Left cardiac atrium (tissue), 4 donors: ENCODE measurements at regions not wholly inside any gene's neighbourhood (a gene's known extent, or its start where the extent isn't known, plus 50 kb on each side); places are given as distances from the start of the nearest gene placed in this dataset.
A peak's percentile ranks its signal among the peaks of the same experiment; 100 is the strongest.
"Not testable (repeated sequence)": the region's sequence is repeated elsewhere in the genome, so short reads cannot be mapped to it uniquely, and the experiment has no call there.

ENCODE experiments used
- ATAC-seq, 2 donors: fragments of 200-7000 bp; cut with Tn5 transposase; one replicate each; pipeline ENCODE4 v1.9.1; 2020; ENCODE audit warnings: mild to moderate bottlenecking in 2 of 2, moderate library complexity in 2 of 2
- DNase-seq: peaks from one replicate; pipeline ENCODE4 v3.0.0-alpha.2; 2020
- intact Hi-C, 2 donors: fragments of 100-400 bp; cut with DNase I; formaldehyde crosslinking; loops; one replicate each; pipeline versions ENCODE4 v1.14.1 to v1.15.1; 2022 to 2023
- donor health status: DM: no; HTN: yes; CAD: no.
- donor health status: DM: no; HTN: yes; CAD: no; lungs with severe emphysema.
- donor health status: DM: yes; HTN: yes; CAD: no.
- donor health status: Dilated cardiomyopathy.

- DNase-seq: no peak
- ATAC-seq: no peak
- intact Hi-C loops: no loop called here
Observed at GRCh38 chr10:62665771-62666170, 138.7 kb upstream of the ADO start.

GRCh38 chr10:62666275-62666674 lies 138.2 kb upstream of the ADO start:
- intact Hi-C loops: no loop called here
- peak in 1 of 2 donors; percentile 45 for ATAC-seq
- DNase-seq: no peak

DNA sequence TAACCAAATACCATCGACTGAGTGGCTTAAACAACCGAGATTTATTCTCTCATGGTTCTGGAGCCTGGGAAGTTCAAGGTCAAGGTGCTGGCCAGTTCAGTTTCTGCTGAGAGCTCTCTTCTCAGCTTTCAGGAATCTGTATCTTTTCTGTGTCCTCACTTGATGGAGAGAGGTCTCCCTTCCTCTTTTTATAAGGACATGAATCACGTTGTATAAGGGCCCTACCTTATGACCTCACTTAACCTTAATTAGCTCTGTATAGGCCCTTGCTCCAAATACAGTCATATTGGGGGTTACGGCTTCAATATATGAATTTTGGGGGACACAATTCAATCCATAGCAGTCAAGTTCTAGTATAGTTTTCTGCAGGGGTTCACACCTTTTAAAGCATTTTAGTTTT lies 135.2 kb upstream of the ADO start:
- no peak for ATAC-seq
- DNase-seq: no peak
- intact Hi-C loops: no loop called here

- intact Hi-C loops: no loop called here
- ATAC-seq: no peak
- no peak for DNase-seq
Observed at GRCh38 chr10:62671104-62671503, 133.4 kb upstream of the ADO start.

DNA sequence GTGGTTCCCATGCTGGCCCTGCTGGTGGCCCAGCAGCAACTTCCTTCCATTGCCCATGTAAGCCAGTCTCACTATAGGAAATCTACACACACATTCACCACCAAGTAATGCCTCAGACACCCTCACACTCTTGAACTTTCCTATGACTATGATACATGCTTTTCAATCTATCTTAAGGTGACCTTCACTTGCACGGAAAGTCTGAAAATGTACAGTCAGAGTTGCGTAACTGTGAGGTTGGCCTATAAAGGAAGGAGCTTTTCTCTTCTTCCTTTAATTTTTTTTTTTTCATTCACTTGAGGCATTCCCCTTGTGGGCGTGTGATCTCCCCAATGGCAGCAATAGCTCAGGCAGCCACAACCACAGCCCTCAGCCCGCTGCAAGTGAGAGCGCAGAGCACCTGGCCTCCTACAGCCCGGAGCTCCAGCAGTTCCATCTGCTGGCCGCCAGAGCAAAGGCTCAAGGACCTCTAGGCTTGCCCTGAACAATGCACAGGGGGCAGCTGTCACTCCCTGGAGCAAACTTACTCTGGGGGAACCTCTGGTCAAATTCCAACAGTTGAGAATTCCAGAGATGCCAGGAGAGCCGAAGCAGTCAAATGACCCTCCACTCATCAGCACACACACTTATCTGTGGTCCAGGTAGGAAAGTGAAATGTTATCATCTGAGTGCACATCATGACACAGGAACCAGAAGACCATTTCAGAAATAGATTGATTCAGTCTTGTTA lies 123.1 kb upstream of the ADO start:
- ATAC-seq: peak; percentile 34 to 53
- no peak for DNase-seq
- intact Hi-C loops: no loop called here

DNA sequence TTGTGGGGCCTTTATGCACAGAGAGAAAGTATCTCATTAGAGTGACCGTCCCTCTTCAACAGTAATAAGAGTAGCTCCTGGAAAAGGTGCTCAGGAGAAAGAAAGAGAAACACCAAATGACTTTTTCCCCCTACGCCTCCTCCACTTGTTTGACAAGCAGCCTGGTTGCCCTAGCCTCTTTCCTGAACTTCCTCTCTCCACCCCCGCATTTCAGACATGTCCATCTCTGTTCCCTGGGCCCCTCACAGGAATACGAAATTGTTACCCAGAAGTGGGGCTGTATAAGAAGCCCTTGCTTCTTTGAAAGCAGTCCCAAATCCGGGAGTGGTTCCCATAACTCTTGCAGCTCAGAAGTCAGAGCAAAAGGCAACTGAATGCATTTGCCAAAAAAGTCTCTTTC lies 119.6 kb upstream of the ADO start:
- intact Hi-C loops: no loop called here
- DNase-seq (no peak), ATAC-seq (no peak)

DNA sequence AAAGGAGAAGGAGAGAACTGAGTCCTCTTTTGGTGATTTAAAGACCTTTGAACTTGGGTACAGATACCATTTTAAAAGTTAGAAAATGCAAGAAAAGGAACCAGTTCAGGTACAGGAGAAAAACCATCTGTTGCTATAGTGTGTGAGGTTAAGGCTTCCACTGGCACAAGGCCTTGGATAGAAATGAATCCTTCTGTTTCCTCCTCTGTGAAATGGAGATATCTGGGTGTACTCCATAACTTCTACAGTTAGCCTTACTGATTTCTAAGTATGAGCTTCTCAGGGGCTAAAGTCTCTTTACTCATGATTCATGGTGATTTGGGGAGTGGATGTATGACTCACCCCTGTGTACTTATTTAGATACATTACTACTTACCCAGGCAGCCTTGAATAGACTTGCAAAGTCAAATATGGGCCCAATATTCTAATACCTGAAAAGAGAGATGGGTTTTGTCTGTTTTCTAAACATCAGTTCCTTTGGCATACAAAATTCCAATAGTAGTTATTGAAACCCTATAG lies 117.2 kb upstream of the ADO start:
- intact Hi-C loops: no loop called here
- ATAC-seq (no peak), DNase-seq (no peak)

GRCh38 chr10:62688971-62689700 lies 115.4 kb upstream of the ADO start:
- no peak for DNase-seq
- no peak for ATAC-seq
- intact Hi-C loops: no loop called here

DNA sequence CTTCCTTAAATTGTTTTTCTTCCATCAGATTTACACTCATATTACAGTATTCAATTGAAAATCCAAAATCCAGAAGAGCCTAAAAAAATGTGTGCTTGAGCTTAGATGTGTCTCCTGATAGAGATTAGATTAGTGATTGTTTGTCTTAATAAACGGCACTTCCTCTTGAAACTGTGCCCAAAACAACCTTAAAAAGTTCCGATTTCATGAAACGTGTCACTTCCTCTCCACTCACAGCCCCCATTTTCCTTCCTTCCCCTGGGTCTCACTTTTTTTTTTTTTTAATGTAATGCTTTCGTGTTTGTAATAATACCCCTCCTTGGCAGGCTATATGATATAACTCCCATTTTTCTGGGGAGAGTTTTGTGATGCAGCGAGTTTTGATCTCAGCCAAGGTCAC lies 114.8 kb upstream of the ADO start:
- DNase-seq: no peak
- intact Hi-C loops: no loop called here

DNA sequence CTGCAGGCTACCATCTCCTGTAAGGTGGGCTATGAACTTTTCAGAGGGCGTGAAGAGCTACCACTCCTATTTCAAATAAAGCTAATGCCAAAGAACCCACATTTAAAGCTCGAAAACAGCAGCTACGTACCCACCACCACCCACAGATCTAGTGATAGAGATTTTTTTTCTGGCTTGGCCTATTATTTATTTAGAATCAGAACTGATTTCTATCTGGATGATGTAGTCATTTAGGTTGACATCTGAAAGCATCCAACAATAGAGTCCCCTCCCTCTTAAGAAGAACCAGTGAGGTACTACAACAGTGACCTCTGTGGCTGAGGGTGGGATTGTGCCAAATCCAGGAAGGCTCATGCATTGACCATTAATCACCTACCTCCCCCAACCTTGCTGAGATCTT lies 113.8 kb upstream of the ADO start:
- intact Hi-C loops: no loop called here
- DNase-seq: no peak
- ATAC-seq: no peak

More for the DNA sequence above, 114.8 kb upstream of the ADO start:
- ATAC-seq: peak in 1 of 2 donors; percentile 61

GRCh38 chr10:62691336-62691735 lies 113.2 kb upstream of the ADO start:
- ATAC-seq (no peak), DNase-seq (no peak)
- intact Hi-C loops: no loop called here

- intact Hi-C loops: no loop called here
- no peak for ATAC-seq
- DNase-seq: no peak
Observed at GRCh38 chr10:62692085-62692484, 112.4 kb upstream of the ADO start.

DNA sequence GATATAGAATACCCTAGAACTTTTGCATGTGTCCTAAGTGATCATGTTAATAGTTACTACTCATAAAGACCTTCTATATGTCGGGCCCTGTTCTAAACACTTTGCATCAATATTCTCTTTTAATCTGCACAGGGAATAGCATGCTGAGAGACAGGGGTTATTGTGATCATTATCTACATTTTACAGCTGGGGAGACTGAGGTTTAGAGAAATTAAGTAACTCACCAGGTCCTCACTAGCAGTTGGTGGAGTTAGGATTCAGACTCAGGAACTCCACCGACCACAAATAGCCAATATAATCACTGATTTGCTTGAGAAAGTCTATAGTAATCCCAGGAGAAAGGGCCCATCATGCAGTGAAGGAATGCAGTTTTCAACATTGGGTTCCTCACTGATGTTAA lies 111.2 kb upstream of the ADO start:
- intact Hi-C loops: no loop called here
- DNase-seq (no peak), ATAC-seq (no peak)

DNA sequence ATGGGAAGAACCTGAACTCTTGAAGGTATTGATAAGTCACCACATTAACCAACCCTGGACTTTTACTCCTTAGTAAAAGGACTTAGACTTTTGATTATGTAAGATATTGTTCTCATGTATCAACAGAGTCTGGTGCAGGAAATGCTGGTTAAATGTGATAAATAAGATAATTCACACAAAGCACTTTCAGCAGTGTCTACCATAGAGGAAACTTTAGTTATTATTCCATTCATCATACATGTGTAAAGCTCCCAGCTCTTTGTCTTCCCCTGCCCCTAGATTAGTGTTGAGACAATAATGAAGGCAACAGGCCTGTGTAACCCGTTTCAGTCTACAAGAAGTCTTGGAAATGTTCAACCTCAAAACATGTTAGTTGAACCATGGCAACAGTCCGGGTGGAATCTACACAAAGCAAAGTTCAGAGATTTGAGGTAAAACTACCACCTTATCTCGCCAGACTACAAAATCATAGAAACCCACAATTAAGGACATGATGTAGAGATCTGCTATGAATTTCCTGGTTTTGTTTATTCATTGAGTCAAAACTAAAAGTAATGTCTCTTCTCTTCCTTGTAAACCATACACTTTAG lies 109.9 kb upstream of the ADO start:
- DNase-seq (no peak), ATAC-seq (no peak)
- intact Hi-C loops: no loop called here

- DNase-seq (no peak), ATAC-seq (no peak)
- intact Hi-C loops: no loop called here
Observed at GRCh38 chr10:62696798-62697197, 107.7 kb upstream of the ADO start.

- intact Hi-C loops: no loop called here
- ATAC-seq (no peak), DNase-seq (no peak)
Observed at GRCh38 chr10:62699148-62699547, 105.4 kb upstream of the ADO start.

DNA sequence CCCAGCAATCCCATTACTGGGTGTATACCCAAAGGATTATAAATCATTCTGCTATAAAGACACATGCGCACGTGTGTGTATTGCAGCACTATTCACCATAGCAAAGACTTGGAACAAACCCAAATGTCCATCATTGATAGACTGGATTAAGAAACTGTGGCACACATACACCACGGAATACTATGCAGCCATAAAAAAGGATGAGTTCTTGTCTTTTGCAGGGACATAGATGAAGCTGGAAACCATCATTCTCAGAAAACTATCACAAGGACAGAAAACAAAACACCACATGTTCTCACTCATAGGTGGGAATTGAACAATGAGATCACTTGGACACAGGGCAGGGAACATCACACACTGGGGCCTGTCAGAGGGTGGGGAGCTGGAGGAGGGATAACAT lies 100.4 kb upstream of the ADO start:
- intact Hi-C loops: not testable (repeated sequence)

DNA sequence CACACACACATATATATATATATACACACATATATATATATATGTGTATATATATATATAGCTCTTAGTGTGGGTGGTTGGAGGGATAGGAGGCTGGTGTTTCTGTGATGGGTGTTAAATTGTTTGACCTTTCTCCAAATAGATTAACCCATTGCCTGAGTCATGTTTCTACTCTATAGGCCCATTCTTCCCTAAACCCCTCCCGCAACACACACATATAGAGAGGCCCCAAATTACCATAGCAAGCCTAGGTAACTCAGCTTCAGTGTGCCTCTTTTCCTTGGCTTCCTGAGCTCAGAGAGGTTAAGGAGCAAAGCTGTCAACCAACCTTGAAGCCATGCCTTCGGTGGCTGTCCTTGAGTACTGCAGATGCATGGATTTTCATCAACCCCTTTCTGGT lies 98.7 kb upstream of the ADO start:
- intact Hi-C loops: no loop called here
- DNase-seq (no peak), ATAC-seq (no peak)

More for the DNA sequence above, 100.4 kb upstream of the ADO start:
- ATAC-seq, DNase-seq: not testable (repeated sequence)

- no peak for ATAC-seq
- intact Hi-C loops: no loop called here
Observed at GRCh38 chr10:62707810-62708209, 96.7 kb upstream of the ADO start.

GRCh38 chr10:62708569-62708968 lies 96.0 kb upstream of the ADO start:
- intact Hi-C loops: no loop called here
- DNase-seq (no peak), ATAC-seq (no peak)

More at GRCh38 chr10:62707810-62708209, 96.7 kb upstream of the ADO start:
- no peak for DNase-seq
